ENCODE measurements at regions not wholly inside any gene's neighbourhood (a gene's known extent, or its start where the extent isn't known, plus 50 kb on each side); places are given as distances from the start of the nearest gene placed in this dataset.

DNA sequence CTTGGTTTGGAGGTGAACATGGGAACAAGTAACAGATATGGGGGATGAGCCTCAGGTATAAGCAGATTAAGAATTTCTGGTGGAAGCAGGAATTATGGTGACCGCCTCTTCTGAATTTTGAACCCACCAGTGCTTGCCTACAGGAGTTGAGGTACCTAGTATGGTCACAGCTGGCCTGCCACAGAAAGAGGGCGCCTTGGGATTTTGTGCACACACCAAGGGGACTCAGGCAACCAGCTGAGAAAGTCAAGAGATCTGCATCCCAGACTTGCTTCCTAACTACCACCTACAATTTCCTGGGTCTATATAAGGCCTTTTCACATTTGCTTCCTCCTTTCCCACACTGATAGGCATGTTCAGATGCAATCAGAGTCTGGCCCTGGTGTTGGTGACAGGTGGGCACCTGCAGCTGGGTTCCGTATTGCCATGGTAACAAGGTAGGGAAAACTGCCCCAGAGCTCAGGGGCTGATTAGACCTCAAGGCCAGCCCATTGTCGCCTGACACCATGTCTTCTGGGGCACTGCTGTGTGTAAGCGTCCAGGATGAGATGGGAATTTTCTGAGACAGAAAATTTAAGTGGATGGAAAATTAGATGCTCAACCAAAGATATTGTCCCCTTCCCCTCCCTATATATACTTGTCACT, 75.9 kb upstream of the RASGRF1 start:
- no peak overlapping the region for H3K4me2 ChIP-seq (ENCODE audit: insufficient read depth, low read length)
- no peaks in the 10 kb centered on the region for H3K4me1 ChIP-seq (ENCODE audit: insufficient read depth, low read length)
- no peak overlapping the region for H3K27ac ChIP-seq (ENCODE audit: low read length)

DNA sequence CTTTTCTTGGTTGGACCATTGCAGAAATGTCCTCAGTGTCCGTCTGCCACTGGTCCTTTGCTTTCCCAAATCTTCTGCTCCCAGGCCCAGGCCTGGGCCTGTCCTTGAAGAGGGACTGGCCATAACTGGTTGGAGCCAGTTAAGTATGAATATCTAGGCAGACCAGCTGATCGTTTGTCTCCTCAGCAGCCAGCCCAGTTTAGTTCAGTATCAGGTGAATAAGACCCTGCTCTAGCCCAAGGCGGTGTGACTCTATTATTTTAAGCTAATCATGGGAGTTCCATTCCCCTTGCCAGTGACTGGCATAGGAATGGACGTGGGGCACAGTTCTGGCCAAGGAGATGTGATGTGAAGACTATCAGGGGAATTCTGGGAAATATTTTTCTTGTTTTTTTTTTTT, 73.9 kb upstream of the RASGRF1 start:
- Histone ChIP-seq H4K20me1 (ENCODE audit: insufficient read depth, low read length) (no peaks in the 10 kb centered on the region), H3K27me3 (ENCODE audit: insufficient read depth, low read length, poor library complexity) (peaks cover 6% of the 10 kb centered on the region), H3K9ac (ENCODE audit: low read depth, low read length) (no peak overlapping the region), H3K4me1 (ENCODE audit: insufficient read depth, low read length) (no peaks in the 10 kb centered on the region), H3K4me2 (ENCODE audit: insufficient read depth, low read length) (no peak overlapping the region), H3K36me3 (ENCODE audit: insufficient read depth, low read length) (no peaks in the 10 kb centered on the region), H3K79me2 (ENCODE audit: insufficient read depth, low read length) (no peaks in the 10 kb centered on the region), H3K27ac (ENCODE audit: low read length) (no peak overlapping the region), H3K4me3 (ENCODE audit: low read depth in 1 of 2, low read length in 2 of 2) (no peak overlapping the region), H3K9me3 (ENCODE audit: insufficient read depth, low read length, severe bottlenecking) (no peaks in the 10 kb centered on the region), H2AFZ (ENCODE audit: low read depth, low read length) (no peak overlapping the region)
- TF ChIP-seq, protein P1, sequence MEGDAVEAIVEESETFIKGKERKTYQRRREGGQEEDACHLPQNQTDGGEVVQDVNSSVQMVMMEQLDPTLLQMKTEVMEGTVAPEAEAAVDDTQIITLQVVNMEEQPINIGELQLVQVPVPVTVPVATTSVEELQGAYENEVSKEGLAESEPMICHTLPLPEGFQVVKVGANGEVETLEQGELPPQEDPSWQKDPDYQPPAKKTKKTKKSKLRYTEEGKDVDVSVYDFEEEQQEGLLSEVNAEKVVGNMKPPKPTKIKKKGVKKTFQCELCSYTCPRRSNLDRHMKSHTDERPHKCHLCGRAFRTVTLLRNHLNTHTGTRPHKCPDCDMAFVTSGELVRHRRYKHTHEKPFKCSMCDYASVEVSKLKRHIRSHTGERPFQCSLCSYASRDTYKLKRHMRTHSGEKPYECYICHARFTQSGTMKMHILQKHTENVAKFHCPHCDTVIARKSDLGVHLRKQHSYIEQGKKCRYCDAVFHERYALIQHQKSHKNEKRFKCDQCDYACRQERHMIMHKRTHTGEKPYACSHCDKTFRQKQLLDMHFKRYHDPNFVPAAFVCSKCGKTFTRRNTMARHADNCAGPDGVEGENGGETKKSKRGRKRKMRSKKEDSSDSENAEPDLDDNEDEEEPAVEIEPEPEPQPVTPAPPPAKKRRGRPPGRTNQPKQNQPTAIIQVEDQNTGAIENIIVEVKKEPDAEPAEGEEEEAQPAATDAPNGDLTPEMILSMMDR (IDR thresholded peaks at IDR 0.05; ENCODE audit: borderline replicate concordance, extremely low read depth, low read length, poor library complexity, severe bottlenecking): no peak
- no peak for TF ChIP-seq EZH2 (IDR thresholded peaks at IDR 0.05; ENCODE audit: borderline replicate concordance, low read depth, low read length, severe bottlenecking)
- no peak for DNase-seq
- ATAC-seq (ENCODE audit: insufficient read depth, low read depth): no peak

More for the DNA sequence above, 75.9 kb upstream of the RASGRF1 start:
- Histone ChIP-seq H3K9me3 (ENCODE audit: insufficient read depth, low read length, severe bottlenecking) (no peaks in the 10 kb centered on the region), H4K20me1 (ENCODE audit: insufficient read depth, low read length) (no peaks in the 10 kb centered on the region), H3K79me2 (ENCODE audit: insufficient read depth, low read length) (no peaks in the 10 kb centered on the region), H2AFZ (ENCODE audit: low read depth, low read length) (no peak overlapping the region), H3K27me3 (ENCODE audit: insufficient read depth, low read length, poor library complexity) (peaks cover 6% of the 10 kb centered on the region), H3K9ac (ENCODE audit: low read depth, low read length) (no peak overlapping the region), H3K36me3 (ENCODE audit: insufficient read depth, low read length) (no peaks in the 10 kb centered on the region), H3K4me3 (ENCODE audit: low read depth in 1 of 2, low read length in 2 of 2) (no peak overlapping the region)
- DNase-seq (no peak), ATAC-seq (ENCODE audit: insufficient read depth, low read depth) (no peak)
- TF ChIP-seq EZH2 (IDR thresholded peaks at IDR 0.05; ENCODE audit: borderline replicate concordance, low read depth, low read length, severe bottlenecking): no peak
- TF ChIP-seq, protein P1 (IDR thresholded peaks at IDR 0.05; ENCODE audit: borderline replicate concordance, extremely low read depth, low read length, poor library complexity, severe bottlenecking): no peak

DNA sequence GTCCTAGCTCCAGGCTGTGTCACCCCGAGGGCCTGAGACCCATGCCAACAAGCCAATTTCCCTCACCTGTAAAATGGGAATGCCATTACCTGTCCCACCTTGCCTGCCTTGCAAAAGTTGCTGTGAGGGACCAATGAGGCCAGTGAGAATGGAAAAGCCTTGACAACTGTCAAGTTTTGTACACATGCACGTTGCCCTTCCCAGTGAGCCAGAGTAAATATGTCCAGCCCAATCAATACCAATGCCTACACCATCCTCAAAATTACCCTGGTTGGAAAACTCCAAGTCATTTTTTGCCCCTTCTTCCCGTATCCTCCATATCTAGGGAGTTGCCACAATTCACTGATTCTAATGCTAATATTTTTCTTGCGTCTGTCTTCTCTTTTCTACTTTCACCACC, 73.5 kb upstream of the RASGRF1 start:
- Histone ChIP-seq H3K9ac (ENCODE audit: low read depth, low read length) (no peak overlapping the region), H3K27ac (ENCODE audit: low read length) (no peak overlapping the region), H3K4me3 (ENCODE audit: low read depth in 1 of 2, low read length in 2 of 2) (no peak overlapping the region), H2AFZ (ENCODE audit: low read depth, low read length) (no peak overlapping the region), H4K20me1 (ENCODE audit: insufficient read depth, low read length) (no peaks in the 10 kb centered on the region), H3K27me3 (ENCODE audit: insufficient read depth, low read length, poor library complexity) (peaks cover 6% of the 10 kb centered on the region), H3K79me2 (ENCODE audit: insufficient read depth, low read length) (no peaks in the 10 kb centered on the region), H3K4me2 (ENCODE audit: insufficient read depth, low read length) (no peak overlapping the region), H3K4me1 (ENCODE audit: insufficient read depth, low read length) (no peaks in the 10 kb centered on the region), H3K36me3 (ENCODE audit: insufficient read depth, low read length) (no peaks in the 10 kb centered on the region), H3K9me3 (ENCODE audit: insufficient read depth, low read length, severe bottlenecking) (no peaks in the 10 kb centered on the region)
- no peak for TF ChIP-seq EZH2 (IDR thresholded peaks at IDR 0.05; ENCODE audit: borderline replicate concordance, low read depth, low read length, severe bottlenecking)
- TF ChIP-seq, protein P1 (IDR thresholded peaks at IDR 0.05; ENCODE audit: borderline replicate concordance, extremely low read depth, low read length, poor library complexity, severe bottlenecking): no peak
- no peak for ATAC-seq (ENCODE audit: insufficient read depth, low read depth)
- no peak for DNase-seq
